MM.1S (cell line): ENCODE measurements at regions not wholly inside any gene's neighbourhood (a gene's known extent, or its start where the extent isn't known, plus 50 kb on each side); places are given as distances from the start of the nearest gene placed in this dataset.

Experiments used
- EZH2phosphoT487 ChIP-seq: fragments of 300-600 bp; sonication (generic); IDR thresholded peaks from 2 replicates; pipeline ENCODE4 v1.6.1; 2018; ENCODE audit warnings: antibody characterized with exemption, low read length
- TF ChIP-seq, protein P1 (sequence below): fragments of 300-600 bp; sonication (generic); IDR thresholded peaks from 2 replicates; pipeline ENCODE4 v1.5.1; 2016; ENCODE audit warnings: antibody characterized with exemption, low read length, mixed read lengths

GRCh38 chr6:12594530-12594893 is 122.1 kb upstream of the PHACTR1 start:
- TF ChIP-seq, protein P1, sequence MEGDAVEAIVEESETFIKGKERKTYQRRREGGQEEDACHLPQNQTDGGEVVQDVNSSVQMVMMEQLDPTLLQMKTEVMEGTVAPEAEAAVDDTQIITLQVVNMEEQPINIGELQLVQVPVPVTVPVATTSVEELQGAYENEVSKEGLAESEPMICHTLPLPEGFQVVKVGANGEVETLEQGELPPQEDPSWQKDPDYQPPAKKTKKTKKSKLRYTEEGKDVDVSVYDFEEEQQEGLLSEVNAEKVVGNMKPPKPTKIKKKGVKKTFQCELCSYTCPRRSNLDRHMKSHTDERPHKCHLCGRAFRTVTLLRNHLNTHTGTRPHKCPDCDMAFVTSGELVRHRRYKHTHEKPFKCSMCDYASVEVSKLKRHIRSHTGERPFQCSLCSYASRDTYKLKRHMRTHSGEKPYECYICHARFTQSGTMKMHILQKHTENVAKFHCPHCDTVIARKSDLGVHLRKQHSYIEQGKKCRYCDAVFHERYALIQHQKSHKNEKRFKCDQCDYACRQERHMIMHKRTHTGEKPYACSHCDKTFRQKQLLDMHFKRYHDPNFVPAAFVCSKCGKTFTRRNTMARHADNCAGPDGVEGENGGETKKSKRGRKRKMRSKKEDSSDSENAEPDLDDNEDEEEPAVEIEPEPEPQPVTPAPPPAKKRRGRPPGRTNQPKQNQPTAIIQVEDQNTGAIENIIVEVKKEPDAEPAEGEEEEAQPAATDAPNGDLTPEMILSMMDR: no peak
- TF ChIP-seq EZH2phosphoT487: no peak
